ENCODE measurements at regions not wholly inside any gene's neighbourhood (a gene's known extent, or its start where the extent isn't known, plus 50 kb on each side); places are given as distances from the start of the nearest gene placed in this dataset.

- ChIA-PET CTCF (interaction anchor here (0.6 kb wide), 1 partner anchor 94 kb away, joined by 3 read pairs; no protein-coding TSS in a partner anchor), POLR2A (ENCODE audit: unreplicated experiment) (no interaction called here)
- no peak overlapping the region for H3K4me2 ChIP-seq (ENCODE audit: low read depth, low read length)
- H3K27me3 ChIP-seq (ENCODE audit: control insufficient read depth, insufficient read depth, low read length) = no peaks in the 10 kb centered on the region
- H3K4me1 ChIP-seq (ENCODE audit: control insufficient read depth, insufficient read depth, low read length) = no peaks in the 10 kb centered on the region
- H2AFZ ChIP-seq (replicated peaks; ENCODE audit: low read length, poor library complexity) = no peak overlapping the region
- no peak for DNase-seq
- no peak overlapping the region for H4K5ac ChIP-seq (ENCODE audit: low read depth, low read length)
- no peak overlapping the region for H3K23ac ChIP-seq (ENCODE audit: low read depth, low read length)
- H2BK20ac ChIP-seq (ENCODE audit: low read depth, low read length) = no peak overlapping the region
- no peaks in the 10 kb centered on the region for H3K36me3 ChIP-seq (ENCODE audit: control insufficient read depth, insufficient read depth, low read length)
- no peaks in the 10 kb centered on the region for H3K79me1 ChIP-seq (ENCODE audit: low read depth in 1 of 2, low read length in 2 of 2)
- H3K18ac ChIP-seq (ENCODE audit: low read depth, low read length) = no peak overlapping the region
- dilution Hi-C loops (cut with HindIII; ENCODE audit: low sequenced_read_pairs, unreplicated experiment) = no loop called here
- H3K14ac ChIP-seq (replicated peaks; ENCODE audit: low read depth, low read length) = no peak overlapping the region
- in situ Hi-C loops (cut with MboI; ENCODE audit: low sequenced_read_pairs) = no loop called here
- H2BK120ac ChIP-seq (ENCODE audit: low read depth, low read length) = no peak overlapping the region
- H3K56ac ChIP-seq (ENCODE audit: extremely low read depth, insufficient read depth, low read length) = no peak overlapping the region
- 100% methylated on average over 1 of the region's 3 CpGs; no CpG with 5 or more reads in 1 of the 2 experiments for WGBS, 2 experiments (ENCODE audit: extremely low coverage in 2 of 2, insufficient read length in 1 of 2)
- no peak overlapping the region for H4K8ac ChIP-seq (ENCODE audit: low read depth in 2 of 2, low read length in 2 of 2)
- no peak overlapping the region for H2BK15ac ChIP-seq (ENCODE audit: low read depth, low read length)
- no peak overlapping the region for H3K4me3 ChIP-seq (ENCODE audit: insufficient read depth, low read depth, low read length)
- no peaks in the 10 kb centered on the region for H3K9me3 ChIP-seq (ENCODE audit: control insufficient read depth, insufficient read depth, low read length)
- no peak overlapping the region for H3K27ac ChIP-seq (ENCODE audit: insufficient read depth, low read length)
- H3K9me1 ChIP-seq (ENCODE audit: insufficient read depth, low read length) = no peaks in the 10 kb centered on the region
- intact Hi-C loops (cut with micrococcal nuclease) = no loop called here
- H2AK5ac ChIP-seq (ENCODE audit: low read depth, low read length) = no peak overlapping the region
- no peak overlapping the region for H3K9ac ChIP-seq (ENCODE audit: low read depth, low read length)
- no peaks in the 10 kb centered on the region for H4K20me1 ChIP-seq (ENCODE audit: insufficient read depth, low read length)
- no peak overlapping the region for H4K91ac ChIP-seq (ENCODE audit: insufficient read depth, low read depth, low read length)
- no peak overlapping the region for H2BK5ac ChIP-seq (ENCODE audit: low read depth, low read length, poor library complexity, severe bottlenecking)
- no peak overlapping the region for H2AK9ac ChIP-seq (replicated peaks; ENCODE audit: low read depth, low read length, poor library complexity)
- BruUV-seq (replicated peaks) = no TSS peak
- no peak for ATAC-seq (ENCODE audit: low read depth)
- TF ChIP-seq SMC3 (IDR thresholded peaks at IDR 0.05; ENCODE audit: low read depth, low read length) = no peak
- TF ChIP-seq RCOR1 (IDR thresholded peaks at IDR 0.05; ENCODE audit: insufficient replicate concordance, low read length) = no peak
- TF ChIP-seq USF2 (IDR thresholded peaks at IDR 0.05; ENCODE audit: low read depth, low read length) = no peak
- TF ChIP-seq CTCF (conservative IDR thresholded peaks at IDR 0.05; ENCODE audit: low read depth, low read length) = no peak
- TF ChIP-seq CHD1 (IDR thresholded peaks at IDR 0.05; ENCODE audit: low read depth, low read length) = no peak
- TF ChIP-seq POLR2A (IDR thresholded peaks at IDR 0.05; ENCODE audit: low read depth, low read length) = no peak
- TF ChIP-seq BHLHE40 (IDR thresholded peaks at IDR 0.05; ENCODE audit: low read depth, low read length) = no peak
- TF ChIP-seq NFE2L2 (IDR thresholded peaks at IDR 0.05; ENCODE audit: low read depth, low read length) = no peak
- no peak for TF ChIP-seq CEBPB (IDR thresholded peaks at IDR 0.05; ENCODE audit: low read depth, low read length)
- no peak for TF ChIP-seq RAD21 (IDR thresholded peaks at IDR 0.05; ENCODE audit: low read length)
- no peak overlapping the region for H3K4ac ChIP-seq (ENCODE audit: low read depth, low read length)
Observed at GRCh38 chr13:21310220-21310619, 133.8 kb downstream of the MRPL57 start.

Data from IMR-90 (cell line).